ENCODE measurements at regions not wholly inside any gene's neighbourhood (a gene's known extent, or its start where the extent isn't known, plus 50 kb on each side); places are given as distances from the start of the nearest gene placed in this dataset.

DNA sequence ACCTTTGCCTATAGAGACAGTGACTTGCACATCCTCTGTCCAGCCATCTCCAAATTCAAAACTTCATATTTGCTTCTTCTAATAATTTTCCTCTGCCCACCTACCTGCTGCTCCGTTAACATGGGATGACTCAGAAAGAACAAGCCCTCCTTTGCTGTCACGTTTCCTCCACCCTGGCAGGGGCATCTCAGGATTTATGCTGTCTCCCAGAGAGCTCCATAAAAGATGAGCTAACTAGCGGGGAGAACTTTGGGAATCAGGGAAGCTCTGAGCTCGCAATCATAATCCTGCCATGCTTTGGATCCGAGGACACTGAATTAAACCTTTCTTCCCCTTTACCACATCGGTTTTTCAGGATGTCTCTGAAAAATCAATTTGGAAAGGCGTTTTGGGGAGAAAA lies 78.4 kb upstream of the FSTL4 start:
- TF ChIP-seq, protein P1, sequence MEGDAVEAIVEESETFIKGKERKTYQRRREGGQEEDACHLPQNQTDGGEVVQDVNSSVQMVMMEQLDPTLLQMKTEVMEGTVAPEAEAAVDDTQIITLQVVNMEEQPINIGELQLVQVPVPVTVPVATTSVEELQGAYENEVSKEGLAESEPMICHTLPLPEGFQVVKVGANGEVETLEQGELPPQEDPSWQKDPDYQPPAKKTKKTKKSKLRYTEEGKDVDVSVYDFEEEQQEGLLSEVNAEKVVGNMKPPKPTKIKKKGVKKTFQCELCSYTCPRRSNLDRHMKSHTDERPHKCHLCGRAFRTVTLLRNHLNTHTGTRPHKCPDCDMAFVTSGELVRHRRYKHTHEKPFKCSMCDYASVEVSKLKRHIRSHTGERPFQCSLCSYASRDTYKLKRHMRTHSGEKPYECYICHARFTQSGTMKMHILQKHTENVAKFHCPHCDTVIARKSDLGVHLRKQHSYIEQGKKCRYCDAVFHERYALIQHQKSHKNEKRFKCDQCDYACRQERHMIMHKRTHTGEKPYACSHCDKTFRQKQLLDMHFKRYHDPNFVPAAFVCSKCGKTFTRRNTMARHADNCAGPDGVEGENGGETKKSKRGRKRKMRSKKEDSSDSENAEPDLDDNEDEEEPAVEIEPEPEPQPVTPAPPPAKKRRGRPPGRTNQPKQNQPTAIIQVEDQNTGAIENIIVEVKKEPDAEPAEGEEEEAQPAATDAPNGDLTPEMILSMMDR (IDR thresholded peaks at IDR 0.05; ENCODE audit: low read depth, low read length, poor library complexity, severe bottlenecking): no peak
- TF ChIP-seq EZH2phosphoT487 (IDR thresholded peaks at IDR 0.05; ENCODE audit: borderline replicate concordance, low read length): no peak
